ENCODE measurements at regions not wholly inside any gene's neighbourhood (a gene's known extent, or its start where the extent isn't known, plus 50 kb on each side); places are given as distances from the start of the nearest gene placed in this dataset.

GRCh38 chr7:46532571-46532970, 611.5 kb upstream of the IGFBP3 start:
- in situ Hi-C loops (cut with MboI; ENCODE audit: low sequenced_read_pairs): no loop called here

- in situ Hi-C loops (cut with MboI; ENCODE audit: low sequenced_read_pairs): no loop called here
Observed at GRCh38 chr7:46530081-46530750, 609.1 kb upstream of the IGFBP3 start.

- in situ Hi-C loops (cut with MboI; ENCODE audit: low sequenced_read_pairs): no loop called here
Observed at GRCh38 chr7:46527360-46527759, 606.3 kb upstream of the IGFBP3 start.

DNA sequence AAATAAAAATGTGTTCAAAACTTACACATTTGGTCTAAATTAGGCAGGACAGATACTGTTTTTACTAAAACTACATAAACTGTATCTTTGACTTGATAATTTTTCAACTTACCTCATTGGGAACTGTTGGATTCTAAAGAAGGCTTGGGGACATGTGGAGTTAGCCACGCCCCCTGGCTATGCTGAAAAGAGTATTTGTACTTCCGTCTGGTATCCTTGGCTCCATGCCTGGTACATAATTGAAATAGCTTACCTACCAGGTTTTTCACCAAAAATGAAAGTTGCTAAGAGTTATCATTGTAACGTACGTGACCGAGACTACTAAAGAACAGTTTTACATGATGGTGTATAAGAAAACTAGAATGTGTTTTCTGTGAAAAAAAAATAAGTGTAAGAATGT, 604.8 kb upstream of the IGFBP3 start:
- in situ Hi-C loops (cut with MboI; ENCODE audit: low sequenced_read_pairs): no loop called here

- in situ Hi-C loops (cut with MboI; ENCODE audit: low sequenced_read_pairs): no loop called here
Observed at GRCh38 chr7:46524350-46524749, 603.3 kb upstream of the IGFBP3 start.

GRCh38 chr7:46522354-46522906, 601.4 kb upstream of the IGFBP3 start:
- in situ Hi-C loops (cut with MboI; ENCODE audit: low sequenced_read_pairs): no loop called here

DNA sequence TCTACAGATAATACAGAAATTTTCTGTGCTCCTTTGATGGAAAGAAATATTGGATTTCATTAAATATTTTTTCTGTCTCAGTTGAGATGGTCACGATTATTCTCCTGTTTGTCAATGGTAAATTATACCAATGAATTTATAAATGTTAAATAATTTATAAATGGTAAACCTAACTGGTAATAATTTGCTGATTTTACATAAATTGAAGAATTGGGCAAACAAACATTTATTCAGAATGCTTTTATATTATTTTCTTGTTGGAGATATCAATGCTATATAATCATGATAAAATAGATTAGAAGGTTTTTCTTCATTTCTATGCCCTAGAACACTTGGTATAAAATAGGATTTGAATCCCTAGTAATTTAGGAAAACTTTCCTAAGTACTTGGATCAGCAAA, 597.6 kb upstream of the IGFBP3 start:
- in situ Hi-C loops (cut with MboI; ENCODE audit: low sequenced_read_pairs): no loop called here

- in situ Hi-C loops (cut with MboI; ENCODE audit: low sequenced_read_pairs): no loop called here
Observed at GRCh38 chr7:46515844-46516590, 594.9 kb upstream of the IGFBP3 start.

- in situ Hi-C loops (cut with MboI; ENCODE audit: low sequenced_read_pairs): no loop called here
Observed at GRCh38 chr7:46513447-46513848, 592.4 kb upstream of the IGFBP3 start.

DNA sequence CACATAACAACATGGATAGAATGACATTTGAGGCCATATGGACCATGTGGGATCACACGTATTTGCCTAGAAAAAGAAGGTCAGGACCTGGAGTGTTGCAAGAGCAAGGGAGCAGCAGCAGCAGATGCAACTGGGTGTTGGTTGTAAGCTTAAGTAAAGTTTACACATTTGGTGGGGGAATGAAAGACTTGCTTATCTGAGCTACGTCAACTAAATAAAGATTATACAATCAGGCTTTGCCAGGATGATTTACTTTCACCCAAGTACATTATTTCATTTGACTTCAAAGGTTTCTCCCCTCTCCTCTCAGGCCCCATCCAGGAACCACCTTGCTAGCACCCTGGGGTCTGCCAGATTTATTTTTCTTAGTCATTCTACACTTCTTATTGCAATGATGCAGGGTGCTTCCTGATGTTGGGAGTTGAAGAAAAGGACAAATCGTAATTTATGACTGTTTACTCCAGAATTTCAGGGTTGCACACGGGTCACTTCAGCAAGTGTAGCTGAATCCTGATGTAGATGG, 591.9 kb upstream of the IGFBP3 start:
- in situ Hi-C loops (cut with MboI; ENCODE audit: low sequenced_read_pairs): no loop called here

GRCh38 chr7:46511442-46512215, 590.6 kb upstream of the IGFBP3 start:
- in situ Hi-C loops (cut with MboI; ENCODE audit: low sequenced_read_pairs): no loop called here

GRCh38 chr7:46508583-46508982, 587.5 kb upstream of the IGFBP3 start:
- in situ Hi-C loops (cut with MboI; ENCODE audit: low sequenced_read_pairs): no loop called here

DNA sequence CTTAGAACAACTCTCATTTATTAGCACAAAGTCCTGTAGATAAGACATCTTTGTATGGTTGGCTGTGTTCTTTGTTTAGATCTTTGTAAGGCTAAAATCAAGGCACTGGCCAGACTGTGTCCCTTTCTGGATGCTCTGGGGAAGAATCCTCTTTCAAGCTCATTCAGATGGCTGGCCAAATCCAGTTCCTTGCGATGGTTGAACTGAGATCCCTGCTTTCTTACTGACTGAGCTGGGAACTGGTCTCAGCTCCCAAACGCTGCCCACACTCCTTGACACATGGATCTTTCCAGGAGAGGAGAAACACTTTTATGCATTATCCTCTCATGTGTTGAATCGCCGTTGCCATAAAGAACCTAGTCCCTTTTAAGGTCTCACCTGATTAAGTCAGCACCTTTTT, 586.5 kb upstream of the IGFBP3 start:
- in situ Hi-C loops (cut with MboI; ENCODE audit: low sequenced_read_pairs): no loop called here

GRCh38 chr7:46494441-46494840, 573.4 kb upstream of the IGFBP3 start:
- in situ Hi-C loops (cut with MboI; ENCODE audit: low sequenced_read_pairs): no loop called here

GRCh38 chr7:46494028-46494427, 573.0 kb upstream of the IGFBP3 start:
- in situ Hi-C loops (cut with MboI; ENCODE audit: low sequenced_read_pairs): no loop called here

DNA sequence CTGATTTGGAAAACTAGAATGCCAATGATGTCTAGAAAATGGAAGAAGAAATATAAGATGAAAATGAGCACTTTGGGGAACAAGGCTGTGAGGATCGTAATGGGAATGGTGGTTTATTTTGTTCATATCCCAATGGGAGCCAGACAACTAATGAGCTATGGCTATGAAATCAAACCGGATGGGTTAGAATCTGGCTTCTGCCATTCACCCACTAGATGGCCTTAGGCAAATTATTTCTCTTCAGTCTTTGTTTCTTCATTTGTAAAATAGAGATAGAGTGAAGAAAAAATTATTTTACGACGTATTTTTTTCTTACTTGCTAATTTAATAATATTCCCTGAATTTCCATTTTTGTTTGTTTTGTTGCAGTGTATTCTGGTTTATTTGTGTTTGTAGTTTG, 572.1 kb upstream of the IGFBP3 start:
- in situ Hi-C loops (cut with MboI; ENCODE audit: low sequenced_read_pairs): no loop called here

- in situ Hi-C loops (cut with MboI; ENCODE audit: low sequenced_read_pairs): no loop called here
Observed at GRCh38 chr7:46492466-46492865, 571.4 kb upstream of the IGFBP3 start.

- in situ Hi-C loops (cut with MboI; ENCODE audit: low sequenced_read_pairs): no loop called here
Observed at GRCh38 chr7:46490406-46490805, 569.3 kb upstream of the IGFBP3 start.

GRCh38 chr7:46489106-46489505, 568.0 kb upstream of the IGFBP3 start:
- in situ Hi-C loops (cut with MboI; ENCODE audit: low sequenced_read_pairs): no loop called here

- in situ Hi-C loops (cut with MboI; ENCODE audit: low sequenced_read_pairs): no loop called here
Observed at GRCh38 chr7:46488607-46489006, 567.5 kb upstream of the IGFBP3 start.

Measured in HL-60/S4 treated with retinoic acid at 250 ng/mL for 4 days and 3 days (cell line).